Mammary epithelial cell (primary cell): ENCODE measurements at regions not wholly inside any gene's neighbourhood (a gene's known extent, or its start where the extent isn't known, plus 50 kb on each side); places are given as distances from the start of the nearest gene placed in this dataset.

Experiments
- CTCF ChIP-seq, 2 donors: IDR thresholded peaks in 1 of 2; conservative IDR thresholded peaks in 1 of 2; 2 replicates each; pipeline ENCODE4 v1.5.1; 2011 to 2012; ENCODE audit warnings: inconsistent platforms in 2 of 2, low read length in 2 of 2, mild to moderate bottlenecking in 2 of 2, control low read depth in 1 of 2, low read depth in 1 of 2; ENCODE audit not compliant: insufficient read depth in 1 of 2; ENCODE audit errors: extremely low read depth in 1 of 2
- EZH2 ChIP-seq: IDR thresholded peaks from 2 replicates; pipeline ENCODE4 v1.6.1; 2012; ENCODE audit warnings: low read length, inconsistent platforms, borderline replicate concordance

DNA sequence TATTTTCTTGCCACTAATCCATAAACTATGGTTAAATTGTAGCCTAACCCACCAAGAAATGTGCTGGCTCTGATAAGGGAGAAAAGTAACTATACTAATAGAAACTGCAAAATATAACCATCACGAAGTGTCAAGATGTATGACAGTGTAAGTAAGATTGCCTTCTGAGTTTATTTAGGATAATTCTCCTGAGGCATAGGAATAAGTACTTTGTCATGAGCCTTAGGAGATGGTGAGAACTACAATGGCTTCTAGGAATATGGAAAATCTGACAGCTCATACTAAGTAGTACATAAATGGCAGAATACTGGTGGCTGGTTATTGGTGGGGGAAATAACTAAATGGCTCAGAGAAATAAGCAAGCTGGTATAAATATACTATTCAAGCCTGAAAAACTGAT, 543.9 kb downstream of the PRR16 start:
- TF ChIP-seq CTCF (conservative IDR thresholded peaks at IDR 0.05 in 1 of 2, IDR thresholded peaks at IDR 0.05 in 1 of 2; ENCODE audit: extremely low read depth in 1 of 2, insufficient read depth in 1 of 2, low read depth in 1 of 2, low read length in 2 of 2) (no peak), EZH2 (no peak)
